ENCODE measurements at regions not wholly inside any gene's neighbourhood (a gene's known extent, or its start where the extent isn't known, plus 50 kb on each side); places are given as distances from the start of the nearest gene placed in this dataset.
"Not testable (repeated sequence)": the region's sequence is repeated elsewhere in the genome, so short reads cannot be mapped to it uniquely, and the experiment has no call there.

DNA sequence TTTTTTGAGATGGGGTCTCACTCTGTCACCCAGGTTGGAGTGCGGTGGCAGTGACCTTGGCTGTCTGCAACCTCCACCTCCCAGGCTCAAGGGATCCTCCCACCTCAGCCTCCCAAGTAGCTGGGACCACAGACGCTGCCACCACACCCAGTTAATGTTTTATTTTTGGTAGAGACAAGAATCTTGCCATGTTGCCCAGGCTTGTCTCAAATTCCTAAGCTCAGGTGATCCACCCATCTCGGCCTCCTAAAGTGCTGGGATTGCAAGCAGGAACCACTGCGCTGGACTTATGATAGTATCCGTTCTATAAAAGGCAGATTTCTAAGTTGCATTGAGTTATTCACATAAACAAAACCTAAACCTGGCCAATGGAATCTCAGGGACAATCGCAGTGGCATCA is 321.1 kb upstream of the PRICKLE1 start:
- H3K79me2 ChIP-seq (ENCODE audit: insufficient read depth, low read length) = no peaks in the 10 kb centered on the region
- DNase-seq (ENCODE audit: low read depth, low spot score) (no peak), ATAC-seq (no peak)
- H3K4me3 ChIP-seq (replicated peaks in 1 of 2; ENCODE audit: low read depth in 1 of 2, low read length in 2 of 2) = no peak overlapping the region
- intact Hi-C loops (cut with micrococcal nuclease) = no loop called here
- H3K36me3 ChIP-seq (ENCODE audit: control insufficient read depth in 1 of 2, insufficient read depth in 2 of 2, low read length in 2 of 2) = no peaks in the 10 kb centered on the region
- POLR2A ChIA-PET = no interaction called here
- no peaks in the 10 kb centered on the region for H3K27me3 ChIP-seq (ENCODE audit: insufficient read depth, low read length)
- TF ChIP-seq EGR1 (IDR thresholded peaks at IDR 0.05; ENCODE audit: low read depth) (no peak), CBX3 (IDR thresholded peaks at IDR 0.05; ENCODE audit: low read depth) (no peak)
- H3K9ac ChIP-seq (ENCODE audit: low read length) = no peak overlapping the region
- no peaks in the 10 kb centered on the region for H4K20me1 ChIP-seq (ENCODE audit: insufficient read depth)
- CTCF ChIA-PET = no interaction called here
- H3K9me2 ChIP-seq (ENCODE audit: insufficient read depth) = no peaks in the 10 kb centered on the region
- BruUV-seq (replicated peaks) = no TSS peak
- H3K4me2 ChIP-seq (ENCODE audit: low read length) = 0 out of 2 replicates have a peak overlapping the region, but pooled peaks have one; percentile 15
- no peak overlapping the region for H3K27ac ChIP-seq (ENCODE audit: low read depth, low read length)
- H2AFZ ChIP-seq (ENCODE audit: low read depth, low read length, poor library complexity, severe bottlenecking) = no peak overlapping the region
- H3K9me3 ChIP-seq (ENCODE audit: control insufficient read depth in 1 of 2, insufficient read depth in 1 of 2, low read depth in 1 of 2, low read length in 2 of 2) = no peaks in the 10 kb centered on the region
- RAD21 ChIA-PET (ENCODE audit: low non-redundant PET in 1 of 2, low total read pairs in 2 of 2, uncharacterized antibody in 2 of 2, unreplicated experiment in 2 of 2) = no interaction called here
- H3K4me1 ChIP-seq (ENCODE audit: control insufficient read depth in 1 of 2, insufficient read depth in 2 of 2, low read length in 2 of 2) = peaks cover 0 to 8% of the 10 kb centered on the region in 2 experiments; a peak in 1 of 4 replicates

- Histone ChIP-seq H2AFZ (ENCODE audit: low read depth, low read length, poor library complexity, severe bottlenecking) (no peak overlapping the region), H3K4me2 (ENCODE audit: low read length) (no peak overlapping the region), H3K9me3 (ENCODE audit: control insufficient read depth in 1 of 2, insufficient read depth in 1 of 2, low read depth in 1 of 2, low read length in 2 of 2) (no peaks in the 10 kb centered on the region), H3K27me3 (ENCODE audit: insufficient read depth, low read length) (no peaks in the 10 kb centered on the region), H3K4me1 (ENCODE audit: control insufficient read depth in 1 of 2, insufficient read depth in 2 of 2, low read length in 2 of 2) (peaks cover 0 to 8% of the 10 kb centered on the region in 2 experiments; a peak in 1 of 4 replicates), H3K79me2 (ENCODE audit: insufficient read depth, low read length) (no peaks in the 10 kb centered on the region), H4K20me1 (ENCODE audit: insufficient read depth) (no peaks in the 10 kb centered on the region), H3K27ac (ENCODE audit: low read depth, low read length) (no peak overlapping the region), H3K4me3 (replicated peaks in 1 of 2; ENCODE audit: low read depth in 1 of 2, low read length in 2 of 2) (no peak overlapping the region), H3K36me3 (ENCODE audit: control insufficient read depth in 1 of 2, insufficient read depth in 2 of 2, low read length in 2 of 2) (no peaks in the 10 kb centered on the region), H3K9ac (ENCODE audit: low read length) (no peak overlapping the region), H3K9me2 (ENCODE audit: insufficient read depth) (no peaks in the 10 kb centered on the region)
- ChIA-PET CTCF (no interaction called here), RAD21 (ENCODE audit: low non-redundant PET in 1 of 2, low total read pairs in 2 of 2, uncharacterized antibody in 2 of 2, unreplicated experiment in 2 of 2) (no interaction called here), POLR2A (no interaction called here)
- no peak for ATAC-seq
- BruUV-seq (replicated peaks) = no TSS peak
- no peak for DNase-seq (ENCODE audit: low read depth, low spot score)
- TF ChIP-seq SP1 (IDR thresholded peaks at IDR 0.05; ENCODE audit: low read depth) (no peak), JUND (IDR thresholded peaks at IDR 0.05) (no peak), POLR2A (IDR thresholded peaks at IDR 0.05; ENCODE audit: borderline replicate concordance, extremely low read depth, insufficient read depth, insufficient read length) (no peak), EGR1 (IDR thresholded peaks at IDR 0.05; ENCODE audit: low read depth) (no peak), CTCF (IDR thresholded peaks at IDR 0.05 in 2 of 3, conservative IDR thresholded peaks at IDR 0.05 in 1 of 3; ENCODE audit: borderline replicate concordance in 1 of 3, insufficient read depth in 1 of 3, low read depth in 2 of 3, low read length in 2 of 3) (no peak), SIN3A (IDR thresholded peaks at IDR 0.05; ENCODE audit: low read depth) (no peak), YY1 (IDR thresholded peaks at IDR 0.05; ENCODE audit: extremely low read depth, insufficient replicate concordance, low read depth, low read length) (no peak), EZH2phosphoT487 (IDR thresholded peaks at IDR 0.05; ENCODE audit: borderline replicate concordance) (no peak), ZBTB33 (IDR thresholded peaks at IDR 0.05; ENCODE audit: extremely low read depth, insufficient replicate concordance, low read length) (no peak), CBX3 (IDR thresholded peaks at IDR 0.05; ENCODE audit: low read depth) (no peak), CEBPB (IDR thresholded peaks at IDR 0.05; ENCODE audit: low read depth) (no peak), POLR2AphosphoS5 (IDR thresholded peaks at IDR 0.05; ENCODE audit: low read depth, low read length) (no peak)
- intact Hi-C loops (cut with micrococcal nuclease) = no loop called here
Measured at GRCh38 chr12:42908712-42909111, 319.2 kb upstream of the PRICKLE1 start.

DNA sequence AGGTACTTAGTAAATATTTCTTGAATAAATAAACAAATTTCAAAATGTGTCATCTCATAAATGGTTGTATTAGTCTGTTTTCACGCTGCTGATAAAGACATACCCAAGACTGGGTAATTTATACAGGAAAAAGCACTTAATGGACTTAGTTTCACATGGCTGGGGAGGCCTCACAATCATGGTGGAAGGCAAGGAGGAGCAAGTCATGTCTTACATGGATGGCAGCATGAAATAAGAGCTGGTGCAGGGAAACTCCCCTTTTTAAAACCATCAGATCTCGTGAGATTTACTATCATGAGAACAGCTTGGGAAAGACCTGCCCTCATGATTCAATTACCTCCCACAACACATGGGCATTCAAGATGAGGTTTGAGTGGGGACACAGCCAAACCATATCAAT is 317.3 kb upstream of the PRICKLE1 start:
- H3K79me2 ChIP-seq (ENCODE audit: insufficient read depth, low read length); H3K36me3 ChIP-seq (ENCODE audit: control insufficient read depth in 1 of 2, insufficient read depth in 2 of 2, low read length in 2 of 2); H3K4me1 ChIP-seq (ENCODE audit: control insufficient read depth in 1 of 2, insufficient read depth in 2 of 2, low read length in 2 of 2); BruUV-seq (replicated peaks); H2AFZ ChIP-seq (ENCODE audit: low read depth, low read length, poor library complexity, severe bottlenecking); H3K27ac ChIP-seq (ENCODE audit: low read depth, low read length); H3K4me2 ChIP-seq (ENCODE audit: low read length); intact Hi-C loops (cut with micrococcal nuclease); DNase-seq (ENCODE audit: low read depth, low spot score); POLR2A ChIA-PET; RAD21 ChIA-PET (ENCODE audit: low non-redundant PET in 1 of 2, low total read pairs in 2 of 2, uncharacterized antibody in 2 of 2, unreplicated experiment in 2 of 2); H3K9ac ChIP-seq (ENCODE audit: low read length); H3K9me2 ChIP-seq (ENCODE audit: insufficient read depth); H3K4me3 ChIP-seq (replicated peaks in 1 of 2; ENCODE audit: low read depth in 1 of 2, low read length in 2 of 2); CTCF ChIA-PET; H3K9me3 ChIP-seq (ENCODE audit: control insufficient read depth in 1 of 2, insufficient read depth in 1 of 2, low read depth in 1 of 2, low read length in 2 of 2); H3K27me3 ChIP-seq (ENCODE audit: insufficient read depth, low read length); ATAC-seq; H4K20me1 ChIP-seq (ENCODE audit: insufficient read depth): not testable (repeated sequence)
